Lung (tissue), 11 donors: ENCODE measurements at regions not wholly inside any gene's neighbourhood (a gene's known extent, or its start where the extent isn't known, plus 50 kb on each side); places are given as distances from the start of the nearest gene placed in this dataset.

Experiments
- ATAC-seq: fragments of 200-7000 bp; cut with Tn5 transposase; one replicate; pipeline ENCODE4 v1.9.1; 2020; ENCODE audit warnings: moderate number of reproducible peaks; ENCODE audit not compliant: insufficient read depth, low FRiP score
- DNase-seq, 3 donors: peaks; one replicate each; pipeline ENCODE4 v3.0.0-alpha.2; 2013 to 2017
- H3K27ac ChIP-seq, 2 donors: one replicate each; pipeline ENCODE4 v1.5.1; 2013; ENCODE audit warnings: mild to moderate bottlenecking in 2 of 2, moderate library complexity in 2 of 2, control low read depth in 1 of 2, inconsistent platforms in 1 of 2, low read depth in 1 of 2, low read length in 1 of 2
- H3K27me3 ChIP-seq, 3 donors: one replicate each; pipeline ENCODE4 v1.5.1; 2013; ENCODE audit warnings: low read length in 2 of 3; ENCODE audit not compliant: control insufficient read depth in 3 of 3, insufficient read depth in 3 of 3
- H3K36me3 ChIP-seq, 4 donors: one replicate each; pipeline ENCODE4 v1.5.1; 2013; ENCODE audit warnings: low read length in 4 of 4, mild to moderate bottlenecking in 1 of 4, moderate library complexity in 1 of 4; ENCODE audit not compliant: control insufficient read depth in 4 of 4, insufficient read depth in 4 of 4
- H3K4me1 ChIP-seq, 5 donors: one replicate each; pipeline ENCODE4 v1.5.1; 2013; ENCODE audit warnings: low read length in 5 of 5, mild to moderate bottlenecking in 2 of 5, moderate library complexity in 1 of 5; ENCODE audit not compliant: control insufficient read depth in 5 of 5, insufficient read depth in 5 of 5
- H3K4me3 ChIP-seq: one replicate; pipeline ENCODE4 v1.5.1; 2013; ENCODE audit warnings: mild to moderate bottlenecking, control low read depth, moderate library complexity
- H3K9ac ChIP-seq, 2 donors: one replicate each; pipeline ENCODE4 v1.5.1; 2013; ENCODE audit warnings: low read length in 2 of 2, control low read depth in 1 of 2; ENCODE audit not compliant: insufficient read depth in 1 of 2
- H3K9me3 ChIP-seq, 4 donors: one replicate each; pipeline ENCODE4 v1.5.1; 2013; ENCODE audit warnings: low read length in 3 of 4, mild to moderate bottlenecking in 1 of 4, moderate library complexity in 1 of 4; ENCODE audit not compliant: control insufficient read depth in 4 of 4, insufficient read depth in 3 of 4
- WGBS, 2 donors: extraction: QIAGEN DNeasy Blood & Tissue Kit; methylation state at CpG; one replicate each; pipeline ENCODE4 v1.1.7; 2013; 5-methylcytosine and 5-hydroxymethylcytosine counted together
- TF ChIP-seq, protein P1 (sequence below): IDR thresholded peaks from 2 replicates; pipeline ENCODE4 v1.5.1; 2012; ENCODE audit warnings: mild to moderate bottlenecking; ENCODE audit errors: control extremely low read depth, extremely low read depth
- donor health status: control.
- donor health status: control.
- donor health status: Bipolar disorder and iron deficiency.
- donor health status: healthy.
- donor health status: DM: yes; HTN: yes; CAD: no.

DNA sequence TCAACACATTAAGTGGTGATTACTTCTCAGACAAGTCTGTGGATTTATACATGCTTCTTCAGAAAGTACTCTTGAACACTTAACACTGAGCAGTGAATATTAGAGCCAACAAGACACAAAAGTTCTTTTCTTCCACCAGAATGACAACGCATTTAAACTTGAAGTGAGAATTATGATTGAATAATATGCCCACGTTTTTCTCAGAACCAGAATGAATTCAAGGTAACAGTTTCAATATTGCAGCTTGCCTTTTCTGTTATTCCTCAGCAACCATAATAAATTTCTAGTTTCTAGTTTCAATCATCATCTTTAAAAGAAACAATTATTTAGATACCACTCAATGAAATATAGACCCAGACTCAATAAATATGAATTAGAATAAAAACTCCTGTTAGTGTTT is 547.0 kb downstream of the NUP35 start:
- ATAC-seq: no peak

DNA sequence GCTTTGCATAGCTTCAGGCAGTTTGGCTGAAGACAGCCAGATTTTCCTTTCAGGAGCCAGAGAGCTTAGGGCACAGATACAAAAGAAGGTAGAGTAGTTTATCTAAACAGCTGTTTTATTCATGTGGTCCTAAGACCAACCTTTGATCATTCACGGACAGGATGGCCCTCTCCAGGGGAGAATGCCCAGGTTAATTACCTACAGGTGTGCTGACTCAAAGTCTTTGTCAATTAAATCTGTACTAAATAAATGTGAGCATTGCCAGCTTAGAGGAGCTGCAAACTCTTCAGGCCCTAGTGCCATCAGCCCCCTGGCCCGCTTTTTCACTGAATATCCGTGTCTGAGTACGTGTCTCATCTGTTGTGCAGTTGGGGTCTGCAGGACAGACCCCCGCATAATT is 554.7 kb downstream of the NUP35 start:
- H3K4me3 ChIP-seq: no peak overlapping the region
- no peak for ATAC-seq
- H3K27ac ChIP-seq: no peak overlapping the region
- no peaks in the 10 kb centered on the region for H3K27me3 ChIP-seq
- no peaks in the 10 kb centered on the region for H3K9me3 ChIP-seq
- no peak for DNase-seq
- H3K36me3 ChIP-seq: no peaks in the 10 kb centered on the region
- 80 to 83% methylated on average over 5 of the region's 5 CpGs for WGBS, 2 donors
- H3K9ac ChIP-seq: no peak overlapping the region
- TF ChIP-seq, protein P1, sequence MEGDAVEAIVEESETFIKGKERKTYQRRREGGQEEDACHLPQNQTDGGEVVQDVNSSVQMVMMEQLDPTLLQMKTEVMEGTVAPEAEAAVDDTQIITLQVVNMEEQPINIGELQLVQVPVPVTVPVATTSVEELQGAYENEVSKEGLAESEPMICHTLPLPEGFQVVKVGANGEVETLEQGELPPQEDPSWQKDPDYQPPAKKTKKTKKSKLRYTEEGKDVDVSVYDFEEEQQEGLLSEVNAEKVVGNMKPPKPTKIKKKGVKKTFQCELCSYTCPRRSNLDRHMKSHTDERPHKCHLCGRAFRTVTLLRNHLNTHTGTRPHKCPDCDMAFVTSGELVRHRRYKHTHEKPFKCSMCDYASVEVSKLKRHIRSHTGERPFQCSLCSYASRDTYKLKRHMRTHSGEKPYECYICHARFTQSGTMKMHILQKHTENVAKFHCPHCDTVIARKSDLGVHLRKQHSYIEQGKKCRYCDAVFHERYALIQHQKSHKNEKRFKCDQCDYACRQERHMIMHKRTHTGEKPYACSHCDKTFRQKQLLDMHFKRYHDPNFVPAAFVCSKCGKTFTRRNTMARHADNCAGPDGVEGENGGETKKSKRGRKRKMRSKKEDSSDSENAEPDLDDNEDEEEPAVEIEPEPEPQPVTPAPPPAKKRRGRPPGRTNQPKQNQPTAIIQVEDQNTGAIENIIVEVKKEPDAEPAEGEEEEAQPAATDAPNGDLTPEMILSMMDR: no peak
- H3K4me1 ChIP-seq: no peaks in the 10 kb centered on the region

More for the DNA sequence above, 547.0 kb downstream of the NUP35 start:
- WGBS, 2 donors: 56 to 72% methylated on average over 2 of the region's 2 CpGs
- Histone ChIP-seq H3K4me1 (no peaks in the 10 kb centered on the region), H3K9me3 (no peaks in the 10 kb centered on the region), H3K27ac (no peak overlapping the region), H3K4me3 (no peak overlapping the region), H3K36me3 (no peaks in the 10 kb centered on the region), H3K9ac (no peak overlapping the region), H3K27me3 (no peaks in the 10 kb centered on the region)
- TF ChIP-seq, protein P1: no peak
- no peak for DNase-seq

DNA sequence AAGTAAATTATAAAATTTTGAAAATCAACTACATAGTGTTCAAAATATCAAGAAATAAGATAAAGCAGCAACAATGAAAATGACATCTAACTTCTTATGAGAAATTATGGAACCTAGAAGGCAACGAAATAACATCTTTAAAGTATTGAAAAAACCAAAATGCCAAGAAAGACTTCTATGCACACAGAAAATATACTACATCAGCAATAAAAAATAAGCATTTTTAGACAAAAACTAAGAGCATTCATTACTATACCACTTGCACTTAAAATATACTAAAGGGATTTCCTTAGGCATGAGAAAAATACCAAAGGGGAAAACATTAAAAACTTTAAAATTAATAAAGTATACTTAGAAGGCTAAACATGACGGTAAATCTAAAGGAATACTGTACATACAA is 556.3 kb downstream of the NUP35 start:
- Histone ChIP-seq H3K27ac (no peak overlapping the region), H3K27me3 (no peaks in the 10 kb centered on the region)

GRCh38 chr2:183684686-183685085 is 560.4 kb downstream of the NUP35 start:
- no peaks in the 10 kb centered on the region for H3K4me1 ChIP-seq
- WGBS, 2 donors: 91 to 97% methylated on average over 2 of the region's 2 CpGs
- no peak overlapping the region for H3K9ac ChIP-seq

More for the DNA sequence above, 556.3 kb downstream of the NUP35 start:
- Histone ChIP-seq H3K9me3 (no peaks in the 10 kb centered on the region), H3K4me1 (no peaks in the 10 kb centered on the region), H3K4me3 (no peak overlapping the region), H3K9ac (no peak overlapping the region), H3K36me3 (no peaks in the 10 kb centered on the region)
- no peak for DNase-seq
- 63 to 66% methylated on average over 2 of the region's 2 CpGs for WGBS, 2 donors
- ATAC-seq: no peak
- TF ChIP-seq, protein P1: no peak

More at GRCh38 chr2:183684686-183685085, 560.4 kb downstream of the NUP35 start:
- TF ChIP-seq, protein P1: no peak
- Histone ChIP-seq H3K27me3 (no peaks in the 10 kb centered on the region), H3K4me3 (no peak overlapping the region), H3K9me3 (no peaks in the 10 kb centered on the region), H3K27ac (no peak overlapping the region), H3K36me3 (no peaks in the 10 kb centered on the region)
- DNase-seq (no peak), ATAC-seq (no peak)
